H9 (cell line): ENCODE measurements at regions not wholly inside any gene's neighbourhood (a gene's known extent, or its start where the extent isn't known, plus 50 kb on each side); places are given as distances from the start of the nearest gene placed in this dataset.

Experiments used
- DNase-seq: peaks from one replicate; pipeline ENCODE4 v3.0.0-alpha.2; 2017
- H2AFZ ChIP-seq: one replicate; pipeline ENCODE4 v1.6.1; 2013; ENCODE audit warnings: mild to moderate bottlenecking, low read length, control low read depth, moderate library complexity
- H2AK5ac ChIP-seq: 2 replicates; pipeline ENCODE4 v1.6.1; 2013; ENCODE audit warnings: low read length, control low read depth, mixed read lengths; ENCODE audit not compliant: insufficient read length
- H2BK120ac ChIP-seq: one replicate; pipeline ENCODE4 v1.6.1; 2013; ENCODE audit warnings: low read depth, mild to moderate bottlenecking, low read length, control low read depth, inconsistent platforms; ENCODE audit not compliant: poor library complexity, severe bottlenecking
- H2BK12ac ChIP-seq: 2 replicates; pipeline ENCODE4 v1.6.1; 2013; ENCODE audit warnings: low read length, control low read depth, mixed read lengths, low read depth; ENCODE audit not compliant: insufficient read length
- H2BK15ac ChIP-seq: 2 replicates; pipeline ENCODE4 v1.6.1; 2013; ENCODE audit warnings: low read depth, low read length, control low read depth
- H2BK20ac ChIP-seq: one replicate; pipeline ENCODE4 v1.6.1; 2013; ENCODE audit warnings: low read depth, mild to moderate bottlenecking, low read length, control low read depth, inconsistent platforms; ENCODE audit not compliant: poor library complexity, severe bottlenecking
- H2BK5ac ChIP-seq: 2 replicates; pipeline ENCODE4 v1.6.1; 2013; ENCODE audit warnings: low read length, control low read depth, mixed read lengths; ENCODE audit not compliant: insufficient read length
- H3K14ac ChIP-seq: 2 replicates; pipeline ENCODE4 v1.6.1; 2013; ENCODE audit warnings: low read length, control low read depth; ENCODE audit not compliant: insufficient read depth
- H3K18ac ChIP-seq: 2 replicates; pipeline ENCODE4 v1.6.1; 2013; ENCODE audit warnings: low read depth, mild to moderate bottlenecking, mixed read lengths, low read length, control low read depth; ENCODE audit not compliant: insufficient read length
- H3K23ac ChIP-seq: 2 replicates; pipeline ENCODE4 v1.6.1; 2013; ENCODE audit warnings: low read length, control low read depth, mixed read lengths, low read depth; ENCODE audit not compliant: insufficient read length
- H3K23me2 ChIP-seq: 2 replicates; pipeline ENCODE4 v1.6.1; 2013; ENCODE audit warnings: low read depth, mild to moderate bottlenecking, mixed read lengths, low read length, control low read depth; ENCODE audit not compliant: insufficient read length, poor library complexity, severe bottlenecking
- H3K27ac ChIP-seq: 2 replicates; pipeline ENCODE4 v1.5.1; 2013; ENCODE audit warnings: low read length, control low read depth, mixed read lengths, low read depth; ENCODE audit not compliant: insufficient read length
- H3K27me3 ChIP-seq: 2 replicates; pipeline ENCODE4 v1.6.1; 2013; ENCODE audit warnings: low read length, control low read depth, inconsistent platforms; ENCODE audit not compliant: insufficient read depth
- H3K4ac ChIP-seq: 2 replicates; pipeline ENCODE4 v1.6.1; 2013; ENCODE audit warnings: low read depth, mild to moderate bottlenecking, control low read depth, inconsistent platforms, low read length, moderate library complexity
- H3K4me1 ChIP-seq: 2 replicates; pipeline ENCODE4 v1.6.1; 2013; ENCODE audit warnings: low read length, control low read depth, inconsistent platforms; ENCODE audit not compliant: insufficient read depth
- H3K4me2 ChIP-seq: 2 replicates; pipeline ENCODE4 v1.6.1; 2013; ENCODE audit warnings: low read length, control low read depth, mixed read lengths; ENCODE audit not compliant: insufficient read length, insufficient read depth
- H3K56ac ChIP-seq: 2 replicates; pipeline ENCODE4 v1.6.1; 2013; ENCODE audit warnings: low read depth, mild to moderate bottlenecking, mixed read lengths, low read length, control low read depth; ENCODE audit not compliant: insufficient read length
- H3K79me1 ChIP-seq: 2 replicates; pipeline ENCODE4 v1.6.1; 2013; ENCODE audit warnings: low read depth, mild to moderate bottlenecking, moderate library complexity, low read length, control low read depth, inconsistent platforms; ENCODE audit not compliant: insufficient read depth, poor library complexity, severe bottlenecking
- H3K79me2 ChIP-seq: 2 replicates; pipeline ENCODE4 v1.6.1; 2013; ENCODE audit warnings: low read length, control low read depth, inconsistent platforms; ENCODE audit not compliant: insufficient read depth
- H3K9ac ChIP-seq: 2 replicates; pipeline ENCODE4 v1.6.1; 2013; ENCODE audit warnings: low read length, control low read depth, mixed read lengths; ENCODE audit not compliant: insufficient read length; ENCODE audit errors: extremely low read depth
- H3K9me3 ChIP-seq: one replicate; pipeline ENCODE4 v1.6.1; 2013; ENCODE audit warnings: low read depth, low read length, inconsistent platforms; ENCODE audit not compliant: control insufficient read depth
- H3T11ph ChIP-seq: one replicate; pipeline ENCODE4 v1.6.1; 2013; ENCODE audit warnings: mild to moderate bottlenecking, low read length, control low read depth, inconsistent platforms
- H4K20me1 ChIP-seq: one replicate; pipeline ENCODE4 v1.6.1; 2013; ENCODE audit not compliant: control insufficient read depth, insufficient read length, insufficient read depth
- H4K5ac ChIP-seq: 2 replicates; pipeline ENCODE4 v1.6.1; 2013; ENCODE audit warnings: low read depth, mild to moderate bottlenecking, mixed read lengths, low read length, control low read depth; ENCODE audit not compliant: insufficient read length
- H4K8ac ChIP-seq: replicated peaks from 2 replicates; pipeline ENCODE4 v1.6.1; 2013; ENCODE audit warnings: low read length, control low read depth, mixed read lengths, low read depth; ENCODE audit not compliant: insufficient read length
- H4K91ac ChIP-seq: 2 replicates; pipeline ENCODE4 v1.6.1; 2013; ENCODE audit warnings: low read depth, mild to moderate bottlenecking, moderate library complexity, mixed read lengths, low read length, control low read depth; ENCODE audit not compliant: insufficient read length
- H3K27ac Mint-ChIP-seq, 3 experiments: 2 replicates in 2 of 3; 3 replicates in 1 of 3; pipeline ENCODE4 v1.8.0; 2020 to 2021; ENCODE audit warnings: mixed read lengths in 3 of 3, mild to moderate bottlenecking in 1 of 3, moderate library complexity in 1 of 3
- H3K27me3 Mint-ChIP-seq: 2 replicates; pipeline ENCODE4 v1.8.0; 2021; ENCODE audit warnings: low read depth, mild to moderate bottlenecking, moderate library complexity, mixed read lengths
- H3K36me3 Mint-ChIP-seq, 3 experiments: 2 replicates in 2 of 3; 3 replicates in 1 of 3; pipeline ENCODE4 v1.8.0; 2020 to 2021; ENCODE audit warnings: low read depth in 3 of 3, mixed read lengths in 3 of 3; ENCODE audit not compliant: insufficient read depth in 1 of 3
- H3K4me1 Mint-ChIP-seq, 2 experiments: 2 replicates each; pipeline ENCODE4 v1.8.0; 2020; ENCODE audit warnings: mixed read lengths in 2 of 2
- H3K4me3 Mint-ChIP-seq, 2 experiments: 2 replicates in 1 of 2; 3 replicates in 1 of 2; pipeline ENCODE4 v1.8.0; 2020 to 2021; ENCODE audit warnings: mild to moderate bottlenecking in 2 of 2, mixed read lengths in 2 of 2, moderate library complexity in 1 of 2
- H3K9me3 Mint-ChIP-seq, 2 experiments: 2 replicates in 1 of 2; 3 replicates in 1 of 2; pipeline ENCODE4 v1.8.0; 2020; ENCODE audit warnings: mild to moderate bottlenecking in 2 of 2, mixed read lengths in 2 of 2, moderate library complexity in 1 of 2
- WGBS: extraction: QIAGEN DNeasy Blood & Tissue Kit; methylation state at CpG from one replicate; pipeline ENCODE4 v1.1.7; 2013; ENCODE audit warnings: missing lambda C conversion rate, low lambda C conversion rate, mixed read lengths; ENCODE audit not compliant: insufficient read length; ENCODE audit errors: extremely low coverage; 5-methylcytosine and 5-hydroxymethylcytosine counted together
- TF ChIP-seq, protein P1 (sequence below): fragments of 200-600 bp; sonication (generic); conservative IDR thresholded peaks from 3 replicates; pipeline ENCODE4 v1.8.0; 2021; ENCODE audit warnings: antibody characterized with exemption, mild to moderate bottlenecking

DNA sequence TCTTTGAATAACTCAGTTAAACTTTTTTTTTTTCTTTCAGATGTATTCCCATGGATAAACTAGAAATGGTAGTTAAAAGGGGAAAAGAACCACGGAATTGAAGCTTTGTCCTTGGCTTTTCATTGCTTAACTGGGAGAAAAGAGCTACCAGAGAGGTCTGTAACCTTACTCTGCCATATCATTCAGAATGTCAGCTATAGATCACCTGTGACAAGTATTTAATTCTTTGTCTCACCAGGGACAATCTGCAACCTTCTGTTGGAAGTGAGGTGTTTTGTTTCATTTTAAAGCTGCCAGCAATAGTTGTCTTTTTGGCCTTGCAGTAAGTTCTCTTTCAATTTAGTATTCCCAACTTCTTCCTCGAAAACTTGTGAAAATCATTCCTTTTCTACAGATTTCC lies 618.4 kb downstream of the FRK start:
- no peak overlapping the region for H3K23ac ChIP-seq
- H3K18ac ChIP-seq: no peak overlapping the region
- no peak overlapping the region for H3K4ac ChIP-seq
- WGBS: no CpG with 5 or more reads among the region's 2 CpGs
- no peaks in the 10 kb centered on the region for H3K4me1 ChIP-seq
- H3K14ac ChIP-seq: no peak overlapping the region
- Mint-ChIP-seq H3K4me3 (no peak overlapping the region), H3K9me3 (peaks cover 3 to 7% of the 10 kb centered on the region in 2 experiments; a peak in 1 of 5 replicates), H3K27ac (peak overlapping the region in 1 of 3 experiments; percentile 22; a peak in 1 of 7 replicates), H3K27me3 (no peaks in the 10 kb centered on the region), H3K36me3 (no peaks in the 10 kb centered on the region), H3K4me1 (peaks cover 18 to 23% of the 10 kb centered on the region in 2 experiments)
- no peak overlapping the region for H2AK5ac ChIP-seq
- H2BK120ac ChIP-seq: no peak overlapping the region
- no peaks in the 10 kb centered on the region for H4K20me1 ChIP-seq
- no peaks in the 10 kb centered on the region for H3K23me2 ChIP-seq
- H4K5ac ChIP-seq: no peak overlapping the region
- no peak overlapping the region for H4K91ac ChIP-seq
- H3K79me1 ChIP-seq: no peaks in the 10 kb centered on the region
- H4K8ac ChIP-seq: no peak overlapping the region
- no peak overlapping the region for H2BK12ac ChIP-seq
- TF ChIP-seq, protein P1, sequence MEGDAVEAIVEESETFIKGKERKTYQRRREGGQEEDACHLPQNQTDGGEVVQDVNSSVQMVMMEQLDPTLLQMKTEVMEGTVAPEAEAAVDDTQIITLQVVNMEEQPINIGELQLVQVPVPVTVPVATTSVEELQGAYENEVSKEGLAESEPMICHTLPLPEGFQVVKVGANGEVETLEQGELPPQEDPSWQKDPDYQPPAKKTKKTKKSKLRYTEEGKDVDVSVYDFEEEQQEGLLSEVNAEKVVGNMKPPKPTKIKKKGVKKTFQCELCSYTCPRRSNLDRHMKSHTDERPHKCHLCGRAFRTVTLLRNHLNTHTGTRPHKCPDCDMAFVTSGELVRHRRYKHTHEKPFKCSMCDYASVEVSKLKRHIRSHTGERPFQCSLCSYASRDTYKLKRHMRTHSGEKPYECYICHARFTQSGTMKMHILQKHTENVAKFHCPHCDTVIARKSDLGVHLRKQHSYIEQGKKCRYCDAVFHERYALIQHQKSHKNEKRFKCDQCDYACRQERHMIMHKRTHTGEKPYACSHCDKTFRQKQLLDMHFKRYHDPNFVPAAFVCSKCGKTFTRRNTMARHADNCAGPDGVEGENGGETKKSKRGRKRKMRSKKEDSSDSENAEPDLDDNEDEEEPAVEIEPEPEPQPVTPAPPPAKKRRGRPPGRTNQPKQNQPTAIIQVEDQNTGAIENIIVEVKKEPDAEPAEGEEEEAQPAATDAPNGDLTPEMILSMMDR: no peak
- no peak for DNase-seq
- H2BK15ac ChIP-seq: no peak overlapping the region
- no peak overlapping the region for H2BK5ac ChIP-seq
- no peak overlapping the region for H3K4me2 ChIP-seq
- no peaks in the 10 kb centered on the region for H3K27me3 ChIP-seq
- no peak overlapping the region for H3T11ph ChIP-seq
- no peak overlapping the region for H3K56ac ChIP-seq
- no peak overlapping the region for H3K27ac ChIP-seq
- no peak overlapping the region for H3K9ac ChIP-seq
- H2AFZ ChIP-seq: no peak overlapping the region
- no peak overlapping the region for H2BK20ac ChIP-seq
- H3K9me3 ChIP-seq: no peaks in the 10 kb centered on the region
- H3K79me2 ChIP-seq: no peaks in the 10 kb centered on the region
